Right forelimb (tissue), 1 donor: ENCODE measurements at regions not wholly inside any gene's neighbourhood (a gene's known extent, or its start where the extent isn't known, plus 50 kb on each side); places are given as distances from the start of the nearest gene placed in this dataset.

Experiments
- DNase-seq: peaks from one replicate; pipeline ENCODE4 v3.0.0-alpha.2; 2018

- no peak for DNase-seq
Observed at GRCh38 chr3:117417411-117417810, 707.8 kb downstream of the TUSC7 start.

DNA sequence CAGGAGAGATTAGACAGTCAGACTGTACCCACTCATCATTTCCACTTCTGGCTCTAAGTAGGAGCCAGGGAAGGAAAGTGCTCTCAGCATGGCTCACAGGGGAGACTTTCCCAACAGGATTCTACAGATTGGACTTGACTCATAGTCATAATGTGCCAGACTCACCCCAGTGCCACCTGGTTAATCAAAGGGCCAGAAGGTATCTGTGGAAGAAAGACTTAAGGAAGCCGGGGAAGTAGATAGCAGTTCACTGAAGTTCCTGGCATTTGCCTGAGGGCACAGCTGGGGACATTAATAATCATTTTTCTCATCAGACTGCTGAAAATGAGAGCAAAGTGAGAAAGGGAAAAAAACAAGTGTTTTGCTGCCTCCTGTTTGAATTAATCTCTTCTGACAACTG, 717.5 kb downstream of the TUSC7 start:
- DNase-seq: no peak

- no peak for DNase-seq
Observed at GRCh38 chr3:117433427-117433826, 723.8 kb downstream of the TUSC7 start.

GRCh38 chr3:117434661-117435412, 725.3 kb downstream of the TUSC7 start:
- DNase-seq: no peak

DNA sequence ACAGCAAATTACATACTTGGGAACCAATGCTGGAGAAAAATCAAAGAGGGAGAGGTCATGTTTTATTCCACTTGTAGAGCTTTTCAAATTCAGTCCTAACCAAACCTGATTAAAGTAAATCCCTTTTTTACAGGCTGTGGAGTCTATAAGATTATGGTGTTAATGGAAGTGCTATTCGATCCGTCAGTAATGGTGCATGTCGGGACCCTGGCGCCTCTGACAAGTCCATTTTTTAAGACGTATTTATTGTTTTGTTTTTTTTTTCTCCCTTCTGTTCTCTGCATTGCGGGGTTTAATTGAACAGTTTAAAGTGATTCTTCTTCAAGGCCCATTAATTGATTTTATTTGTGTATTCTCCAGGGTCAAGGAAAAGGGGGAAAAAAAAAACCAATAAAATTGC, 725.9 kb downstream of the TUSC7 start:
- DNase-seq: no peak

GRCh38 chr3:117439812-117440211, 730.2 kb downstream of the TUSC7 start:
- DNase-seq: no peak

DNA sequence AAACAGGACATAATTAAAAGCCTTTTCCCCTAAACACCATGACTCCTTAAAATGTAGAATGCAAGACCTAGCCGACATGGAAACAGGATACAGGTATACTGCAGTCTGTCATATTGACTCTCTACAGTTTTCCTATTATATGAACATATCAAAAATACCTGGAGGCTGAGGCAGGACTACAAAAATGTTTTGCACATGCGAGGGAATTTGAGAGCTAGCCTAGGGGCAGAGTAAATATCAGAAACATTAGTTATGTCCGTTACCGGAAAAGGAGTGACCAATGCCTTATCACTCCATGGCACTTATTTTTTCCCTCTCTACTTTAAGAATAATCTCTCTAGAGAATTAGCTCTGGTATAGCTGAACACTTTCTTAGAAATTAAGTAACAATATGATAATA, 732.3 kb downstream of the TUSC7 start:
- no peak for DNase-seq

- DNase-seq: no peak
Observed at GRCh38 chr3:117442566-117442965, 733.0 kb downstream of the TUSC7 start.

GRCh38 chr3:117443014-117443413, 733.4 kb downstream of the TUSC7 start:
- DNase-seq: no peak

DNA sequence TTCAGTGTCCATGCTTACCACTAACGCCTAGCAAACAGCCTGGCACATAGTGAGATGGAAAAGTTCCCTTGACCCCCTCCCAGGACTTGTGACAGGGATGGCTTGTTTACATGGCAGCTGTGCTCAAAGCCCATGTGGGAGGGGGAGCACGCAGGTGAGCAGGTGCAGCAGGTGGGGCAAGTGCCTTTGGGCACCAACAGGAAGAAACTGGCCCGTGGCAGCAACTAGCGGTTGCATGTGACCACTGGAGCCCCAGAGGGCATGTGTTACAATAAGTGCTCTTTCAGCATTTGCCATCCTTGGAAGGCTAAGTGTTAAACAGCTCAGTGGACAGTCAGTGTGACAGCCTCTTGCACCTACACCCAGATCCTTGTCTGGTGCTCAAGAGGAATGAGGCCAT, 734.6 kb downstream of the TUSC7 start:
- no peak for DNase-seq

- DNase-seq: no peak
Observed at GRCh38 chr3:117447419-117447818, 737.8 kb downstream of the TUSC7 start.

DNA sequence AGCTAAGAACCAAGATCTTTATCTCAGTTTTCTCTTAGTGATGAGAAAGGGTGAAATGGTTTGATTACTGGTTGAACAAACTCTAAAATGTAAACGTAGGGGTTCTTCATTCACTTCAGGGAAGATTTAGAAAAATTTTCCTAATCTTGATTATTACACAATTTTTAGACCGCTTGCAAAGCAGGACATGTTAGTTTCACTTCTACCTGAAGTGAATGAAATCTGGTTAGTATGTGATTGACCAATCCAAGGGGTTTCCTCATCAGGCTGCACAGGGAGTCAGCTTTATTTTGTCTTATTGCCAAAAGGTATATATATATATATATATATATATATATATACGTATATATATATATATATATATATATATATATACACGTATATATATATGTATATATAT, 740.4 kb downstream of the TUSC7 start:
- no peak for DNase-seq

DNA sequence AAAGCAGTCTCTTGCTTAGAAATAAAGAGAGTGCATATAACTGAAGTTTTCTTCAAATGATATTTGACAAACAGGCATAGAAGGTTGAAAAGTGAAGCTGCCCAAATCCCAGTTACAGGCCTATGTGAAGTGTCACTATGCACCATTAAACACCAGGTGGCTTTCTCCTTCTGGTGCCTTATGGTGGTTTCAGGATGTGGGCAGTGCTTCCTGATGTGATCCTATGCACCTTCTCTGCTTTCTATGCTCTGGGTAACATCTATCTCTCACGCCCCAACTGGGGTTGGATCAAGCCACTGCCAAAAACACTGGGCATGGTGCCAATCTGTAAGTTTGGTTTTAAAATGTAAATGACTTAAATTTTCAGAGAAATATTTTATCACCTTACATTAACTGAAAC, 744.7 kb downstream of the TUSC7 start:
- DNase-seq: no peak

DNA sequence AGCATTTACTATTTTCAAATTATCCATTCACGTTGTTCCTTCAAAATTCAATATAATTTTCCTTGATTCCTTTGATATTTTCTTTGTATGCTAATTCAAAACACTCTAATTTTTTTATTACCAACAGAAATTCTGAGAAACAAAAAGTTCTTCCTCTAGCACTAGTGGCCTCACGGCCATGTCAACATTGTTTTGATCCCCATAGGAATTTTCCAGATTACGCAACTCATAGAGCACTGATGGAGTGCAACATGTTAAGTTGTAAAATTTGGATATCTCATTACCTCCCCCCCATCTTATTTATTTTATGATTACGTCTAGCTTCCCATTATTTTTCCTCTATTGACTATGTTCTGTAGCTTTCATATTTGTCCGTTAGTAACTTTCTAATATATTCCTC, 745.3 kb downstream of the TUSC7 start:
- DNase-seq: no peak

DNA sequence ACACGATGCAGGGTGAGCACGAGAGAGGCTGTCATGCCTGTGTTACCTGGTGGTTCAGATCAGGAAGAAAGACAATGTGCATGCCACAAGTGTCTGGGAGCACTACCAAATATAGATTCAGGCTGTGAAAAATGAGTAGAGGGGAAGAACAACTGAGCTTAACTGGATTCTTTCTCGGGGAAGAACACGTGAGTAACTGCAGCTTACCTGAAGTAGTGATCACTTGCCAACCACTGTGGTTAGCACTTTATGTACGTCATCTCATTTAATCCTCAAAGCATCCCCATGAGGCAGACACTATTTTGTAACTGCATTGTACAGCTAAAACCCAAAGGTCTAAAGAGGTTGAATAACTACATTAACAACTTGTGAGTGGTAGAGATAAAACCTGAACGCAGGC, 746.2 kb downstream of the TUSC7 start:
- no peak for DNase-seq

- no peak for DNase-seq
Observed at GRCh38 chr3:117463276-117464115, 753.9 kb downstream of the TUSC7 start.

- DNase-seq: no peak
Observed at GRCh38 chr3:117471831-117472230, 762.3 kb downstream of the TUSC7 start.

DNA sequence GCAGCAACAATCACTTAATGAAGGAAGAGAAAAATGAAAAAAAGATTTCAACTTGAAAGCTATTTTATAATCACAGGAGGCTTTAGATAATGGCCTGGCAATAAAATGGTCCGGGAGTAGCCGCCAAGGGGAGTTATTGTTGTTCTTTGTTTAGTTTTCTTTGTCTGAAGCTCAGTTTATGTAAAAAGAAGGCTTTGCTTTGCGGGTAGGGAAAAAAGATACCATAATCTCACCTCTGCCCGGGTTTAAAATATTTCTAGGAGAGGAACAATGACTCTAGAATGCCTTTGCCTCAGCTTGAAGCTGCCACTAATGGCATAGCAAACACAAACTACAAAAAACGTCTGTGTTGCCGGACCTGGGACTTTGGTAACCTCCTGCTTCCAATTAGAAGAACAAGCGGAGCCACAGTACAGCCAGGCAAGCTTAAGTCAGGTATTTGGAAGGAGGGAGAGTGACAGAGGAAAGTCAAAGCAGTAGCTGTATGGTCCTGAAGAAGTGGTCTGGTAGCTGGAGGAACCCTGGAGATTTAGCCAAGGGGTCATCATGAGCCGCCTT, 764.5 kb downstream of the TUSC7 start:
- no peak for DNase-seq

DNA sequence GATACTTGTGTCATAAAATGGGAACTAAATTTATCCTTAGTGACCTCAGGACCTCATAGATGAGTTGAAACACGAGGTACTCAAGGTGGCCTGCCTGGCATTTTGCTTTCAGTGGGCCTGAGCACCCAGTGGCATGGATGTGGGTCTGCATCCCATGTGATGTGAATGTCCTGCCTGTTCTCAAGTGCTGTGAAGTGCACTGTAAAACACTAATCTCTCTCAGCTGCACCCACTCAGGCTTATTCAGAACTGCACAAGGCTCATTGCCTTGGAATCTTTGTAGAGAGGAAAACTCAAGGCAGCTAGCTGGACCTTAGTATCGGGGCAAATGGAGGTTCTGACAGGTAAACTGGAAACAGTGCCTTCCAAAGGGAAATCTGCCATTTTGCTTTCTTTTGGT, 767.0 kb downstream of the TUSC7 start:
- DNase-seq: no peak

GRCh38 chr3:117477214-117477755, 767.7 kb downstream of the TUSC7 start:
- DNase-seq: no peak

DNA sequence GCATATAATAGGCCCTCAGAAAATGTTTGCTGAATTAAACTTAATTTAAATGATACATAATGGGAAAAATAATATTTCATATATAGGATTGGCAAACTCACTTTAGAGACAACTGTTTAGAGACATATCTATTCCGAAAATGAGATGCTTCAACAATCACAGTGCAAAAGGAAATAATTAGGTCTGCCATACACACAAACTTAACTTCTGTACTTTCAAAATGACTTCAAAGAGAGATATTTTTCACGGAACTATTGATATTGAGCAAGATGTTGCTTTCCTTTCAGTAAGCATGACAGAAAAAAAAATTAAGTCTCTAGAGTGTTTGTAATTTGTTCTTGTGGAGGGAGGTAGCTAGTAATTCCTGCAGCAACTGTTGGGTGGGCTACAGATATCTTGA, 769.5 kb downstream of the TUSC7 start:
- no peak for DNase-seq

GRCh38 chr3:117480525-117480924, 770.9 kb downstream of the TUSC7 start:
- no peak for DNase-seq

DNA sequence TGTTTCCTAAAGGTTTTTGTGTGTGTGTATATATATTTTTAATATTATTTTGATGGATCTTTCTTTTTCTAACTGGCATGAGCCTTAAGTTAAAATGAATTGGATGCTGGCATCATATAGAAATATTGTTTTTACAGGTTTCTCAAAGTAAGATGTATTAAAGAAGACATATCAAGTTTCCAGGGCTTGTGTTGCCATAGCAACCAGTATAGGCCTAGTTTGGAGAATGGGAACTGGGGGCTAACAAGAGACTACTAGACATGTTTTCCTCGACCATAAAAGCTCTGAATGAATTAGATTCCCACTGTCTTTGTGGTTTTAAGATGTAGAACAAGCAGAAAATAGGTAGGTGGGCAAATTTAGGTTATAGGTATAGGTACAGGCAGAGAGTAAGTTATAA, 771.4 kb downstream of the TUSC7 start:
- DNase-seq: no peak

GRCh38 chr3:117483839-117484238, 774.3 kb downstream of the TUSC7 start:
- DNase-seq: no peak
